A549 (cell line): ENCODE measurements at regions not wholly inside any gene's neighbourhood (a gene's known extent, or its start where the extent isn't known, plus 50 kb on each side); places are given as distances from the start of the nearest gene placed in this dataset.

Source experiments
- ATAC-seq, 2 experiments: fragments of 200-7000 bp in 1 of 2; fragments of >200 bp in 1 of 2; cut with Nextera tagmentation in 1 of 2; cut with Tn5 transposase in 1 of 2; 3 replicates each; pipeline versions ENCODE4 v1.8.0 to v1.9.1; 2018 to 2020; ENCODE audit warnings: mild to moderate bottlenecking in 1 of 2, moderate library complexity in 1 of 2
- CTCF ChIA-PET: fragments of 300-600 bp; sonication (Branson Sonifier 250); formaldehyde crosslinking; extraction: SDS; loops from one replicate; lab custom pipeline; 2021; ENCODE audit warnings: antibody characterized with exemption, inconsistent platforms; lab: Yijun Ruan, JAX
- POLR2A ChIA-PET: fragments of 350-600 bp; formaldehyde crosslinking; extraction: SDS; loops from one replicate; lab custom pipeline; 2021; ENCODE audit warnings: antibody characterized with exemption, inconsistent platforms; lab: Yijun Ruan, JAX
- DNase-seq, 2 experiments: peaks; one replicate each; pipeline versions ENCODE4 v3.0.0 to v3.0.0-alpha.2; 2011 to 2016; ENCODE audit warnings: low read depth in 1 of 2, low spot score in 1 of 2
- FAIRE-seq: peaks from 2 replicates; lab custom pipeline; 2011; peaks lifted over from hg19 to GRCh38; lab: Jason Lieb, UNC
- H3K27ac ChIP-seq, 2 experiments: fragments of >200 bp; sonication (Bioruptor Twin); formaldehyde crosslinking; 3 replicates each; pipeline ENCODE4 v1.5.1; 2016 to 2017
- H3K4me1 ChIP-seq: fragments of >200 bp; sonication (Bioruptor Twin); formaldehyde crosslinking; 3 replicates; pipeline ENCODE4 v1.6.1; 2016
- H3K4me2 ChIP-seq: fragments of >200 bp; sonication (Bioruptor Twin); formaldehyde crosslinking; 3 replicates; pipeline ENCODE4 v1.6.1; 2016
- H3K4me3 ChIP-seq: fragments of >200 bp; sonication (Bioruptor Twin); formaldehyde crosslinking; 3 replicates; pipeline ENCODE4 v1.5.1; 2016
- H3K9me3 ChIP-seq: fragments of >200 bp; sonication (Bioruptor Twin); formaldehyde crosslinking; 3 replicates; pipeline ENCODE4 v1.6.1; 2016
- CEBPB ChIP-seq, 2 experiments: fragments of >200 bp in 1 of 2; sonication (Bioruptor Twin) in 1 of 2; formaldehyde crosslinking in 1 of 2; IDR thresholded peaks; 2 replicates each; pipeline ENCODE4 v1.6.1; 2012 to 2016
- CHD4 ChIP-seq: fragments of 200-600 bp; sonication (generic); IDR thresholded peaks from 2 replicates; pipeline ENCODE4 v1.6.1; 2016; ENCODE audit warnings: antibody characterized with exemption, mild to moderate bottlenecking, borderline replicate concordance
- FOSL2 ChIP-seq, 2 experiments: fragments of 450-650 bp in 1 of 2; fragments of >200 bp in 1 of 2; sonication (Bioruptor Twin) in 1 of 2; formaldehyde crosslinking; IDR thresholded peaks; 2 replicates each; pipeline versions ENCODE4 v1.5.0 to v1.6.1; 2016 to 2020; ENCODE audit warnings: mild to moderate bottlenecking in 1 of 2, moderate library complexity in 1 of 2
- HDAC2 ChIP-seq: fragments of 200-600 bp; sonication (generic); IDR thresholded peaks from 2 replicates; pipeline ENCODE4 v1.6.1; 2016
- MYC ChIP-seq: IDR thresholded peaks from 2 replicates; pipeline ENCODE4 v1.6.1; 2012; ENCODE audit warnings: mild to moderate bottlenecking, inconsistent platforms, low read length, improper control_type of control experiment, borderline replicate concordance
- NFE2L2 ChIP-seq: fragments of 150-350 bp; conservative IDR thresholded peaks from 2 replicates; pipeline ENCODE4 v1.6.1; 2014; ENCODE audit warnings: low read length
- NPAS2 ChIP-seq: fragments of 250-450 bp; sonication (Bioruptor Pico); IDR thresholded peaks from 2 replicates; pipeline ENCODE4 v1.8.0; 2022; ENCODE audit warnings: mild to moderate bottlenecking, moderate library complexity, borderline replicate concordance
- POLR2A ChIP-seq: IDR thresholded peaks from 2 replicates; pipeline ENCODE4 v1.6.1; 2012; ENCODE audit warnings: mild to moderate bottlenecking, low read length
- POLR2AphosphoS2 ChIP-seq: conservative IDR thresholded peaks from 2 replicates; pipeline ENCODE4 v1.6.1; 2012; ENCODE audit warnings: low read length, improper control_type of control experiment, inconsistent platforms
- RAD21 ChIP-seq, 2 experiments: fragments of >200 bp in 1 of 2; sonication (Bioruptor Twin) in 1 of 2; formaldehyde crosslinking in 1 of 2; IDR thresholded peaks in 1 of 2; conservative IDR thresholded peaks in 1 of 2; 2 replicates in 1 of 2; 3 replicates in 1 of 2; pipeline ENCODE4 v1.6.1; 2012 to 2018; ENCODE audit warnings: inconsistent platforms in 1 of 2
- RFX5 ChIP-seq: fragments of 450-650 bp; IDR thresholded peaks from 2 replicates; pipeline ENCODE4 v1.7.1; 2014; ENCODE audit warnings: antibody characterized with exemption, mild to moderate bottlenecking, moderate library complexity
- SMC3 ChIP-seq: fragments of >200 bp; sonication (Bioruptor Twin); formaldehyde crosslinking; IDR thresholded peaks from 3 replicates; pipeline ENCODE4 v1.6.1; 2018; ENCODE audit warnings: inconsistent platforms
- TFCP2L1 ChIP-seq: fragments of 250-450 bp; sonication (Bioruptor Pico); IDR thresholded peaks from 2 replicates; pipeline ENCODE4 v1.5.0; 2021; ENCODE audit warnings: mild to moderate bottlenecking
- ZC3H11A ChIP-seq: fragments of 450-650 bp; IDR thresholded peaks from 2 replicates; pipeline ENCODE4 v1.6.1; 2014; ENCODE audit warnings: antibody characterized with exemption, mild to moderate bottlenecking
- ZFP36 ChIP-seq: fragments of 450-650 bp; IDR thresholded peaks from 2 replicates; pipeline ENCODE4 v1.6.1; 2014; ENCODE audit warnings: borderline replicate concordance; ENCODE audit not compliant: partially characterized antibody
- WGBS: methylation state at CpG from one replicate; pipeline ENCODE4 v1.1.6; 2017; ENCODE audit errors: missing lambda C conversion rate; 5-methylcytosine and 5-hydroxymethylcytosine counted together
- TF ChIP-seq, protein P1 (sequence below): fragments of 250-450 bp; sonication (Bioruptor Pico); IDR thresholded peaks from 2 replicates; pipeline ENCODE4 v1.5.0; 2021; ENCODE audit warnings: mild to moderate bottlenecking, moderate library complexity, borderline replicate concordance
- TF ChIP-seq, protein P2 (sequence below): fragments of 450-650 bp; IDR thresholded peaks from 2 replicates; pipeline ENCODE4 v1.6.1; 2014; ENCODE audit warnings: antibody characterized with exemption
- TF ChIP-seq, protein P3 (sequence below): fragments of 200-600 bp; sonication (generic); IDR thresholded peaks from 2 replicates; pipeline ENCODE4 v1.6.1; 2016; ENCODE audit warnings: antibody characterized with exemption, mild to moderate bottlenecking, moderate library complexity
- TF ChIP-seq, protein P4 (sequence below): IDR thresholded peaks from 2 replicates; pipeline ENCODE4 v1.6.1; 2012; ENCODE audit warnings: low read depth, borderline replicate concordance
- TF ChIP-seq, protein P5 (sequence below): fragments of 150-350 bp; IDR thresholded peaks from 2 replicates; pipeline ENCODE4 v1.6.1; 2014; ENCODE audit warnings: low read depth, mild to moderate bottlenecking, low read length
- TF ChIP-seq, protein P6 (sequence below): fragments of >200 bp; sonication (Bioruptor Twin); formaldehyde crosslinking; IDR thresholded peaks from 3 replicates; pipeline ENCODE4 v1.5.1; 2016
- TF ChIP-seq, protein P7 (sequence below): IDR thresholded peaks from 2 replicates; pipeline ENCODE4 v1.6.1; 2012

DNA sequence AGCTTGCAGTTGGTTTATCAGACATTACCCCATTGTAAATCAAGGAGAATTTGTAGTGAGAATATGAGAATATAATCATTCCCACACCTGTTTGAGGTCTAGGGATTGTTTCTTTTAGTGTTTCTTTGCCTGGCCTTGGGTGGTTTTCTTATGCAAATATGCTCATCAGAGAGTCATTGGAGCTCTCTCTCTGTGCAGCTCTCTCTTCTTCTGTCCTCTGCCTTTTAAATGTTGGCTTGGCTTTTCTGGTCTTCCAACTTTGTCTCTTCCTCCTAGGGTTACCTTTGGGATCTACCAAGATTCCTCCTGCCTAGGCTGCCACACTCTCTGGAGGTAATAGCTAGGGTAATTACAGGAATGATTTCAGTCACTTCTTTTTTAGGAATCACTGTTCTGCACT, 102.3 kb upstream of the ARSJ start (continued):
- TF ChIP-seq, protein P1, sequence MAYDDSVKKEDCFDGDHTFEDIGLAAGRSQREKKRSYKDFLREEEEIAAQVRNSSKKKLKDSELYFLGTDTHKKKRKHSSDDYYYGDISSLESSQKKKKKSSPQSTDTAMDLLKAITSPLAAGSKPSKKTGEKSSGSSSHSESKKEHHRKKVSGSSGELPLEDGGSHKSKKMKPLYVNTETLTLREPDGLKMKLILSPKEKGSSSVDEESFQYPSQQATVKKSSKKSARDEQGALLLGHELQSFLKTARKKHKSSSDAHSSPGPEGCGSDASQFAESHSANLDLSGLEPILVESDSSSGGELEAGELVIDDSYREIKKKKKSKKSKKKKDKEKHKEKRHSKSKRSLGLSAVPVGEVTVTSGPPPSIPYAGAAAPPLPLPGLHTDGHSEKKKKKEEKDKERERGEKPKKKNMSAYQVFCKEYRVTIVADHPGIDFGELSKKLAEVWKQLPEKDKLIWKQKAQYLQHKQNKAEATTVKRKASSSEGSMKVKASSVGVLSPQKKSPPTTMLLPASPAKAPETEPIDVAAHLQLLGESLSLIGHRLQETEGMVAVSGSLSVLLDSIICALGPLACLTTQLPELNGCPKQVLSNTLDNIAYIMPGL (CRISPR knock-in tag): no peak
- TF ChIP-seq ZC3H11A (no peak), MYC (no peak), CEBPB (IDR thresholded peaks at IDR 0.05) (no peak)
- TF ChIP-seq, protein P2, sequence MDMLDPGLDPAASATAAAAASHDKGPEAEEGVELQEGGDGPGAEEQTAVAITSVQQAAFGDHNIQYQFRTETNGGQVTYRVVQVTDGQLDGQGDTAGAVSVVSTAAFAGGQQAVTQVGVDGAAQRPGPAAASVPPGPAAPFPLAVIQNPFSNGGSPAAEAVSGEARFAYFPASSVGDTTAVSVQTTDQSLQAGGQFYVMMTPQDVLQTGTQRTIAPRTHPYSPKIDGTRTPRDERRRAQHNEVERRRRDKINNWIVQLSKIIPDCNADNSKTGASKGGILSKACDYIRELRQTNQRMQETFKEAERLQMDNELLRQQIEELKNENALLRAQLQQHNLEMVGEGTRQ: no peak
- TF ChIP-seq, protein P3, sequence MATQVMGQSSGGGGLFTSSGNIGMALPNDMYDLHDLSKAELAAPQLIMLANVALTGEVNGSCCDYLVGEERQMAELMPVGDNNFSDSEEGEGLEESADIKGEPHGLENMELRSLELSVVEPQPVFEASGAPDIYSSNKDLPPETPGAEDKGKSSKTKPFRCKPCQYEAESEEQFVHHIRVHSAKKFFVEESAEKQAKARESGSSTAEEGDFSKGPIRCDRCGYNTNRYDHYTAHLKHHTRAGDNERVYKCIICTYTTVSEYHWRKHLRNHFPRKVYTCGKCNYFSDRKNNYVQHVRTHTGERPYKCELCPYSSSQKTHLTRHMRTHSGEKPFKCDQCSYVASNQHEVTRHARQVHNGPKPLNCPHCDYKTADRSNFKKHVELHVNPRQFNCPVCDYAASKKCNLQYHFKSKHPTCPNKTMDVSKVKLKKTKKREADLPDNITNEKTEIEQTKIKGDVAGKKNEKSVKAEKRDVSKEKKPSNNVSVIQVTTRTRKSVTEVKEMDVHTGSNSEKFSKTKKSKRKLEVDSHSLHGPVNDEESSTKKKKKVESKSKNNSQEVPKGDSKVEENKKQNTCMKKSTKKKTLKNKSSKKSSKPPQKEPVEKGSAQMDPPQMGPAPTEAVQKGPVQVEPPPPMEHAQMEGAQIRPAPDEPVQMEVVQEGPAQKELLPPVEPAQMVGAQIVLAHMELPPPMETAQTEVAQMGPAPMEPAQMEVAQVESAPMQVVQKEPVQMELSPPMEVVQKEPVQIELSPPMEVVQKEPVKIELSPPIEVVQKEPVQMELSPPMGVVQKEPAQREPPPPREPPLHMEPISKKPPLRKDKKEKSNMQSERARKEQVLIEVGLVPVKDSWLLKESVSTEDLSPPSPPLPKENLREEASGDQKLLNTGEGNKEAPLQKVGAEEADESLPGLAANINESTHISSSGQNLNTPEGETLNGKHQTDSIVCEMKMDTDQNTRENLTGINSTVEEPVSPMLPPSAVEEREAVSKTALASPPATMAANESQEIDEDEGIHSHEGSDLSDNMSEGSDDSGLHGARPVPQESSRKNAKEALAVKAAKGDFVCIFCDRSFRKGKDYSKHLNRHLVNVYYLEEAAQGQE: no peak
- TF ChIP-seq, protein P4, sequence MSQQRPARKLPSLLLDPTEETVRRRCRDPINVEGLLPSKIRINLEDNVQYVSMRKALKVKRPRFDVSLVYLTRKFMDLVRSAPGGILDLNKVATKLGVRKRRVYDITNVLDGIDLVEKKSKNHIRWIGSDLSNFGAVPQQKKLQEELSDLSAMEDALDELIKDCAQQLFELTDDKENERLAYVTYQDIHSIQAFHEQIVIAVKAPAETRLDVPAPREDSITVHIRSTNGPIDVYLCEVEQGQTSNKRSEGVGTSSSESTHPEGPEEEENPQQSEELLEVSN: no peak

DNA sequence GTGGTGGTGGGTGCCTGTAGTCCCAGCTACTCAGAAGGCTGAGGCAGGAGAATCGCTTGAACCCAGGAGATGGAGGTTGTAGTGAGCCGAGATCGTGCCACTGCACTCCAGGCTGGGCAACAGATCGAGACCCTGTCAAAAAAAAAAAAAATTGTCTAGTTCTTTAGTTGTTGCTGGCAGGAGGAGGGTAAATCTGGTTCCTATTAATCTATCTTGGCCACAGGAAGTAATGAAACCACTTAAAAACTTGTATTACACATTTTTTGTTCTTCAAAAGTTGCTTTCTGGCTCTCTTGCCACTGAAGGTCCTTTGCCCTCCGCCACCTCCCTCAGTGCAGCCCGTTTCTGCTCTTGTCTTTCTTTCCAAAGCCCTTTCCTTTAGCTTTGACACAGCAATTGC, 102.9 kb upstream of the ARSJ start:
- no peak for FAIRE-seq
- DNase-seq: no peak
- no peak for ATAC-seq
- H3K4me1 ChIP-seq: no peaks in the 10 kb centered on the region
- H3K27ac ChIP-seq: no peak overlapping the region
- ChIA-PET POLR2A (no interaction called here), CTCF (no interaction called here)
- no peak for TF ChIP-seq RFX5
- WGBS: 73% methylated on average over 6 of the region's 6 CpGs
- no peaks in the 10 kb centered on the region for H3K9me3 ChIP-seq
- no peak overlapping the region for H3K4me3 ChIP-seq
- H3K4me2 ChIP-seq: no peak overlapping the region

DNA sequence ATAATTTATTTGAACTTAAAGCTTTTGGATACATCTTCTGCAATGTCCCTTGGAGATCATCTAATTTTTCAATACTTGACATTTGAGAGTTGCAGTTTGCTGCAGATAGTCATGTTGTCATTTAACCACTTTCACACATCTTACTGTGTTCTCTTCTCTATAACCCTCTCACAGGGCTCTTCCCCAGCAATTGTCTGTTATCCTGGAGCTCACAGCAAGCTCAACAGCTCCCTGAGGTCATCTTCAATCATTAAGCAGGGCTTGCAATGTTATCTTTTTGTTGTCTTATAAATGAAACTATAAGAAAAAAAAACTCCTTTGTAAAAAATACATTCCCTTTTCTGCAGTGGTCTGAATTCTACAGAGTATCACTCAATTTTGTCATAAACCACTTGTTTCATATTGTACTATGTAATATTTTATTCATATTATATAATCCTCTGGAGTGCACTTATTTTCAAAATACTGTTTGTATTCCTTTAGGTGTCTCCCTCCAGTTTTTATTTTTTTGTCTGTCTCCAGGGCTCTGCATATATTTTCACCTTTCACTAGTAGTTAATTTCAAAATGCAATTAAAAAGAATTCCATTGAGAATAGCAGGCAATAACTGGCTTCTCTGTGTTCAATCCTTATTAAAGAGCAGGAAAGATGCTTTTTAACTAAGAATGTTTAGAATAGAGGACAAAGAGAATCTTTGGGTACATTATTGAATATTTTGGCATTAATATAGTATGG, 106.3 kb upstream of the ARSJ start:
- ChIA-PET CTCF (interaction anchor here (1.7 kb wide), 1 partner anchor 14 kb away, joined by 7 read pairs; no protein-coding TSS in a partner anchor), POLR2A (no interaction called here)
- no peak overlapping the region for H3K27ac ChIP-seq
- DNase-seq: no peak
- no peak overlapping the region for H3K4me3 ChIP-seq
- TF ChIP-seq RAD21 (conservative IDR thresholded peaks at IDR 0.05 in 1 of 2, IDR thresholded peaks at IDR 0.05 in 1 of 2): no peak
- TF ChIP-seq, protein P5, sequence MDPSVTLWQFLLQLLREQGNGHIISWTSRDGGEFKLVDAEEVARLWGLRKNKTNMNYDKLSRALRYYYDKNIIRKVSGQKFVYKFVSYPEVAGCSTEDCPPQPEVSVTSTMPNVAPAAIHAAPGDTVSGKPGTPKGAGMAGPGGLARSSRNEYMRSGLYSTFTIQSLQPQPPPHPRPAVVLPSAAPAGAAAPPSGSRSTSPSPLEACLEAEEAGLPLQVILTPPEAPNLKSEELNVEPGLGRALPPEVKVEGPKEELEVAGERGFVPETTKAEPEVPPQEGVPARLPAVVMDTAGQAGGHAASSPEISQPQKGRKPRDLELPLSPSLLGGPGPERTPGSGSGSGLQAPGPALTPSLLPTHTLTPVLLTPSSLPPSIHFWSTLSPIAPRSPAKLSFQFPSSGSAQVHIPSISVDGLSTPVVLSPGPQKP: no peak
- TF ChIP-seq, protein P6, sequence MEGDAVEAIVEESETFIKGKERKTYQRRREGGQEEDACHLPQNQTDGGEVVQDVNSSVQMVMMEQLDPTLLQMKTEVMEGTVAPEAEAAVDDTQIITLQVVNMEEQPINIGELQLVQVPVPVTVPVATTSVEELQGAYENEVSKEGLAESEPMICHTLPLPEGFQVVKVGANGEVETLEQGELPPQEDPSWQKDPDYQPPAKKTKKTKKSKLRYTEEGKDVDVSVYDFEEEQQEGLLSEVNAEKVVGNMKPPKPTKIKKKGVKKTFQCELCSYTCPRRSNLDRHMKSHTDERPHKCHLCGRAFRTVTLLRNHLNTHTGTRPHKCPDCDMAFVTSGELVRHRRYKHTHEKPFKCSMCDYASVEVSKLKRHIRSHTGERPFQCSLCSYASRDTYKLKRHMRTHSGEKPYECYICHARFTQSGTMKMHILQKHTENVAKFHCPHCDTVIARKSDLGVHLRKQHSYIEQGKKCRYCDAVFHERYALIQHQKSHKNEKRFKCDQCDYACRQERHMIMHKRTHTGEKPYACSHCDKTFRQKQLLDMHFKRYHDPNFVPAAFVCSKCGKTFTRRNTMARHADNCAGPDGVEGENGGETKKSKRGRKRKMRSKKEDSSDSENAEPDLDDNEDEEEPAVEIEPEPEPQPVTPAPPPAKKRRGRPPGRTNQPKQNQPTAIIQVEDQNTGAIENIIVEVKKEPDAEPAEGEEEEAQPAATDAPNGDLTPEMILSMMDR: no peak
- TF ChIP-seq HDAC2: no peak
- no peak for TF ChIP-seq ZFP36
- no peak for TF ChIP-seq SMC3
- TF ChIP-seq NFE2L2: no peak
- no peak for TF ChIP-seq FOSL2 (IDR thresholded peaks at IDR 0.05)
- no peak for TF ChIP-seq FOSL2 (CRISPR knock-in tag; IDR thresholded peaks at IDR 0.05)
- TF ChIP-seq POLR2A: no peak
- TF ChIP-seq POLR2AphosphoS2: no peak
- TF ChIP-seq CHD4: no peak
- TF ChIP-seq RFX5: no peak
- no peak for TF ChIP-seq NPAS2
- TF ChIP-seq, protein P7, sequence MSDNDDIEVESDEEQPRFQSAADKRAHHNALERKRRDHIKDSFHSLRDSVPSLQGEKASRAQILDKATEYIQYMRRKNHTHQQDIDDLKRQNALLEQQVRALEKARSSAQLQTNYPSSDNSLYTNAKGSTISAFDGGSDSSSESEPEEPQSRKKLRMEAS: no peak
- no peak for TF ChIP-seq TFCP2L1
- H3K4me2 ChIP-seq: no peak overlapping the region
- no peaks in the 10 kb centered on the region for H3K9me3 ChIP-seq
- no peak for FAIRE-seq
- ATAC-seq: no peak
- H3K4me1 ChIP-seq: no peaks in the 10 kb centered on the region
